GM18909 (cell line): ENCODE measurements at regions not wholly inside any gene's neighbourhood (a gene's known extent, or its start where the extent isn't known, plus 50 kb on each side); places are given as distances from the start of the nearest gene placed in this dataset.
A peak's percentile ranks its signal among the peaks of the same experiment; 100 is the strongest.
"Not testable (repeated sequence)": the region's sequence is repeated elsewhere in the genome, so short reads cannot be mapped to it uniquely, and the experiment has no call there.

ENCODE experiments used
- ATAC-seq: cut with Tn5 transposase; IDR thresholded peaks from one replicate; pipeline ENCODE4 v1.9.1; 2021; ENCODE audit warnings: mild to moderate bottlenecking; ENCODE audit not compliant: unreplicated experiment, poor library complexity

DNA sequence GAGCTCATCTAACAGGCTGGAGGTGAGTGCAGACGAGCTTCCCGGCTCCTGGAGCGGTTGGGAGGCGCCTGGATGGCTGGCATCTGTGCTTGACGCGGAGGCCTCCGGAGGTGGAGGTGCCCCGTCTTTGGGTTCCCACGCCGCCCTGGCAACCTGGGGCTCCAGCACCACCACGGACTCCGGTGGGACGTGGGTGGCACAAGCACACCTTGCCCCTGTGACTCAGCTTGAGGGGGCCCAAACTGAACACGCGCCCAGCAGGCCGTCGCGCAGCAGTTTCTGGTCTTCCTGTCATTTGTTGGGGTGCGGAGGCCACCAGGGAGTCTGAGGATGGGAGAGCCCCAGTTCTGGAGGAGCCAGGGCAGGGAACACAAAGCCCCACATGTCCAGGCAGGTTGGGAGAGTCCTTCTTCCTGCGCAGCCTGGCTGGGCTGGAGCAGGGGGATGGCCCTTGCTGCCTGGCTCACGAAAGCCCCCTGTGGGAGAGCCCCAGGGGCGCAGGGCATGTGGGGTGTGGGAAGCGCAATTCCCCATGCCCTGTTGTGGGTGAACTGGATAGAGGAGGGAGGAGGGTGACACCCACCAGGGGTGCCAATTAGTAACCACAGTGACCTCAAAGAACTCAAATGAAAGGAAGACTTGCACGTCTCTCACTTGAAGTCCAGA, 1378.6 kb upstream of the DEFB115 start:
- peak; percentile 57 for ATAC-seq

DNA sequence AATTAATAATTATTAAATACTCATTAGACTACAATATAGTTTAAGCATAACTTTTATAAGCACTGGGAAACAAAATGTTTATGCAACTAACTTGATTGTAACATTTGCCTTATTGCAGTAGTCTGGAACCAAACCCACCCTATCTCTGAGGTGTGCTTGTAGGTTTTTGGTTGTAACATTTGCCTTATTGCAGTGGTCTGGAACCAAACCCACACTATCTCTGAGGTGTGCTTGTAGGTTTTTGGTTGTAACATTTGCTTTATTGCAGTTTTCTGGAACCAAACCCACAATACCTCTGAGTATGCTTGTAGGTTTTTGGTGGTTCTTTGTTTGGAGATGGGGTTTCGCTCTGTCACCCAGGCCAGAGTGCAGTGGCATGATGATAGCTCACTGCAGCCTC, 1376.4 kb upstream of the DEFB115 start:
- ATAC-seq: not testable (repeated sequence)

DNA sequence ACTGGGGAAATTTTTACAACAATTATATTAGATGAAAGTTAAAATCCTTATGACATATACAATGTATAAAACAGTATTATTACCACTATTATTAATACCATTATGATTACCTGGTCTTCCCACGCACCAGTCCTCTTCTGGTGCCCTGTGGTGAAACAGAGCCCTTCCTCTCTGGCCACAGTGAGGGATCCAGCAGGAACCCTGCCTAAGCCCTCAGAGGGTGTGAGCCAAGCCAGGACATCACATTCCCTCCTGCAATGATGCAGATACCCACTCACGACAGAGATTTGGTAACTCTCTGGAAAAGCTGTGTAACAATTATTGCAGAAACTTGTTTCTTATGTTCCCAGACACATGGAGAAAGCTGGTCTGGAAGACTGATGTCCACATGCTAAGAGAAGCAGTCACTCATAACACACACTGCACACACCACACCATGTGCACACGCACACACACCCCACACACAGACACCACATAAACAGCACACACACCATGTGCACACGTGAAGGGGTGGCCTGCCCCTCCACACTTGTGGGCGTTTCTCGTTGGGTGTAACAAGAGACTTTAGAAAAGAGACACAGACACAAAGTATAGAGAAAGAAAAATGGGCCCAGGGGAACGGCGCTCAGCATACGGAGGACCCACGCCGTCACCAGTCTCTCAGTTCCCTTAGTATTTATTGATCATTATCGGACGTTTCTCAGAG, 1373.8 kb upstream of the DEFB115 start:
- not testable (repeated sequence) for ATAC-seq

DNA sequence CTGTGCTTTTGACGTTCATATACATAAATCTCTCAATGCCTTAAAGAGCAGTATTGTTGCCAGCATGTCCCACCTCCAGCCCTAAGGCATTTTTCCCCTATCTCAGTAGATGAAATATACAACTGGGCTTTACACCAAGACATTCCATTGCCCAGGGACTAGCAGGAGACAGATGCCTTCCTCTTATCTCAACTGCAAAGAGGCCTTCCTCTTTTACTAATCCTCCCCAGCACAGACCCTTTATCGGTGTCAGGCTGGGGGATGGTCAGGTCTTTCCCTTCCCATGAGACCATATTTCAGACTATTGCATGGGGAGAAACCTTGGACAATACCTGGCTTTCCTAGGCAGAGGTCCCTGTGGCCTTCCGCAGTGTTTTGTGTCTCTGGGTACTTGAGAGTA, 1373.1 kb upstream of the DEFB115 start:
- not testable (repeated sequence) for ATAC-seq

DNA sequence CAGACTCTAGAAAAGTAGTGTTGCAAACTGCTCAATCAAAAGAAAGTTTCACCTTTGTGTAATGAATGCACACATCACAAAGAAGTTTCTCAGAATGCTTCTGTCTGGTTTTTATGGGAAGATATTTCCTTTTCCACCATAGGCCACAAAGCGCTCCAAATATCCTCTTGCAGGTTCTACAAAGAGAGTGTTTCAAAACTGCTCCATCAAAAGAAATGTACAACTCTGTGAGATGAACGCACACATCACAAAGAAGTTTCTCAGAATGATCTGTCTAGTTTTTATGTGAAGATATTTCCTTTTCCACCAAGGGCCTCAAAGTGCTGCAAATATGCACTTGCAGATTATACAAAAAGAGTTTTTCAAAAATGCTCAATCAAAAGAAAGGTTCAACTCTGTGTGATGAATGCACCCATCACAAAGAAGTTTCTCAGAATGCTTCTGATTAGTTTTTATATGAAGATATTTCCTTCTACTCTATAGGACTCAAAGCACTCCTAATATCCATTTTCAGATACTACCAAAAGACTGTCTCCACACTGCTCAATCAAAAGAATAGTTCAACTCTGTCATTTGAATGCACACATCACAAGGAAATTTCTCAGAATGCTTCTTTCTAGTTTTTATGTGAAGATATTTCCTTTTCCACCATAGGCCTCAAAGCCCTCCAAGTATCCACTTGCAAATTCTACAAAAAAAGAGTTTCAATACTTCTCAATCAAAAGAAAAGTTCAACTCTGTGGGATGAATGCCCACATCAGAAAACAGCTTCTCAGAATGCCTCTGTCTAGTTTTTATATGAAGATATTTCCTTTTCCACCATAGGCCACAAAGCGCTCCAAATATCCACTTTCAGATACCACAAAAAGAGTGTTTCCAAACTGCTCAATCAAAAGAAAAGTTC, 1371.9 kb upstream of the DEFB115 start:
- ATAC-seq: not testable (repeated sequence)

DNA sequence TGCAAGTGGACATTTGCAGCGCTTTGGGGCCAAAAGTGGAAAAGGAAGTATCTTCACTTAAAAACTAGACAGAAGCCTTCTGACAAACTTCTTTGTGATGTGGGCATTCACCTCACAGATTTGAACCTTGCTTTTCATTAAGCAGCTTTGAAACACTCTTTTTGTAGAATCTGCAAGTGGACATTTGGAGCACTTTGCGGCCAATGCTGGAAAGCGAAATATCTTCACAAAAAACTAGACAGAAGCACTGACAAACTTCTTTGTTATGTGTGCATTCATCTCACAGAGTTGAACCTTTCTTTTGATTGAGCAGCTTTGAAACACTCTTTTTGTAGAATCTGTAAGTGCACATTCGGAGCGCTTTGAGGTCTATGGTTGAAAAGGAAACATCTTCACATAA, 1365.9 kb upstream of the DEFB115 start:
- ATAC-seq: not testable (repeated sequence)
